ENCODE measurements at regions not wholly inside any gene's neighbourhood (a gene's known extent, or its start where the extent isn't known, plus 50 kb on each side); places are given as distances from the start of the nearest gene placed in this dataset.

- Histone ChIP-seq H3K4me2 (ENCODE audit: control insufficient read depth, insufficient read depth) (no peak overlapping the region), H3K27me3 (replicated peaks in 1 of 2; ENCODE audit: control insufficient read depth in 2 of 2, insufficient read depth in 2 of 2, low read length in 1 of 2) (no peaks in the 10 kb centered on the region), H3K4me3 (no peak overlapping the region), H3K36me3 (ENCODE audit: control insufficient read depth in 2 of 2, insufficient read depth in 2 of 2, low read length in 1 of 2) (no peaks in the 10 kb centered on the region), H2AFZ (ENCODE audit: control insufficient read depth, low read depth, low read length) (no peak overlapping the region), H3K9ac (ENCODE audit: control insufficient read depth, insufficient read depth, low read length) (no peak overlapping the region), H3K27ac (ENCODE audit: control insufficient read depth, insufficient read depth) (no peak overlapping the region), H3K79me2 (ENCODE audit: control insufficient read depth, insufficient read depth, low read length) (no peaks in the 10 kb centered on the region), H3K9me3 (replicated peaks; ENCODE audit: control insufficient read depth, insufficient read depth, low read length) (no peaks in the 10 kb centered on the region), H3K4me1 (ENCODE audit: control insufficient read depth, insufficient read depth, low read length) (no peaks in the 10 kb centered on the region), H4K20me1 (ENCODE audit: control insufficient read depth, insufficient read depth) (no peaks in the 10 kb centered on the region)
- BruUV-seq (replicated peaks): no TSS peak
- DNase-seq (ENCODE audit: low read depth, low spot score) (no peak), FAIRE-seq (no peak), ATAC-seq (no peak)
- SMC1A ChIA-PET (ENCODE audit: uncharacterized antibody, unreplicated experiment): interaction anchor here (0.5 to 1.8 kb wide), 4 partner anchors 20 to 1808 kb away, joined by 3 to 4 read pairs (median 3); no protein-coding TSS in a partner anchor
- 0% methylated on average over 1 of the region's 1 CpG for WGBS (ENCODE audit: insufficient coverage, insufficient replicate concordance, low lambda C conversion rate, missing lambda C conversion rate)
- TF ChIP-seq PRDM15 (CRISPR knock-in tag; IDR thresholded peaks at IDR 0.05) (no peak), STAT1 (conservative IDR thresholded peaks at IDR 0.05) (no peak), EZH2 (IDR thresholded peaks at IDR 0.05; ENCODE audit: borderline replicate concordance, control insufficient read depth, low read depth, low read length) (no peak)
- intact Hi-C loops (cut with micrococcal nuclease; ENCODE audit: unreplicated experiment) (no loop called here), in situ Hi-C loops (cut with MboI) (no loop called here)
- POLR2A ChIA-PET: no interaction called here
- CTCF ChIA-PET: interaction anchor here (0.7 to 2.4 kb wide), 3 partner anchors 106 to 1486 kb away, joined by 3 to 11 read pairs (median 6); no protein-coding TSS in a partner anchor
- RAD21 ChIA-PET (ENCODE audit: unreplicated experiment): interaction anchor here (1.6 kb wide), 1 partner anchor 1486 kb away, joined by 4 read pairs; no protein-coding TSS in a partner anchor
Measured at GRCh38 chr2:41399437-41400087, 648.3 kb upstream of the PKDCC start.

Data from GM12878 (cell line).